ENCODE measurements at regions not wholly inside any gene's neighbourhood (a gene's known extent, or its start where the extent isn't known, plus 50 kb on each side); places are given as distances from the start of the nearest gene placed in this dataset.
"Not testable (repeated sequence)": the region's sequence is repeated elsewhere in the genome, so short reads cannot be mapped to it uniquely, and the experiment has no call there.

GRCh38 chr17:52696362-52696761, 537.8 kb upstream of the CA10 start:
- no peak for DNase-seq

GRCh38 chr17:52686140-52686539, 527.6 kb upstream of the CA10 start:
- no peak for DNase-seq

- DNase-seq = no peak
These were observed 523.0 kb upstream of the CA10 start for GRCh38 chr17:52681480-52681879.

GRCh38 chr17:52678211-52678610, 519.7 kb upstream of the CA10 start:
- DNase-seq = no peak

- DNase-seq = no peak
These were observed 516.2 kb upstream of the CA10 start for GRCh38 chr17:52674686-52675085.

GRCh38 chr17:52673791-52674190, 515.3 kb upstream of the CA10 start:
- no peak for DNase-seq

GRCh38 chr17:52666264-52666663, 507.8 kb upstream of the CA10 start:
- DNase-seq = no peak

GRCh38 chr17:52660692-52661091, 502.2 kb upstream of the CA10 start:
- no peak for DNase-seq

- no peak for DNase-seq
These were observed 494.5 kb upstream of the CA10 start for GRCh38 chr17:52653014-52653413.

- no peak for DNase-seq
These were observed 490.5 kb upstream of the CA10 start for GRCh38 chr17:52648995-52649394.

GRCh38 chr17:52647411-52647810, 488.9 kb upstream of the CA10 start:
- DNase-seq = no peak

GRCh38 chr17:52636443-52636842, 477.9 kb upstream of the CA10 start:
- DNase-seq = no peak

- DNase-seq = no peak
These were observed 448.1 kb upstream of the CA10 start for GRCh38 chr17:52606590-52606989.

- no peak for DNase-seq
These were observed 447.6 kb upstream of the CA10 start for GRCh38 chr17:52606098-52606497.

- no peak for DNase-seq
These were observed 445.6 kb upstream of the CA10 start for GRCh38 chr17:52604105-52604504.

- not testable (repeated sequence) for DNase-seq
These were observed 439.1 kb upstream of the CA10 start for GRCh38 chr17:52597452-52598215.

- no peak for DNase-seq
These were observed 436.0 kb upstream of the CA10 start for GRCh38 chr17:52594516-52594915.

- DNase-seq = no peak
These were observed 388.5 kb upstream of the CA10 start for GRCh38 chr17:52546990-52547389.

- DNase-seq = no peak
These were observed 388.0 kb upstream of the CA10 start for GRCh38 chr17:52546493-52546892.

GRCh38 chr17:52537421-52537820, 378.9 kb upstream of the CA10 start:
- DNase-seq = no peak

- DNase-seq = peak; percentile 75
These were observed 378.0 kb upstream of the CA10 start for GRCh38 chr17:52536489-52536888.

- DNase-seq = no peak
These were observed 373.9 kb upstream of the CA10 start for GRCh38 chr17:52532373-52532772.

GRCh38 chr17:52524096-52524637, 365.7 kb upstream of the CA10 start:
- no peak for DNase-seq

- DNase-seq = no peak
These were observed 358.7 kb upstream of the CA10 start for GRCh38 chr17:52517176-52517575.

GRCh38 chr17:52515927-52516326, 357.4 kb upstream of the CA10 start:
- DNase-seq = no peak
